Activated naive CD8-positive, alpha-beta T cell treated with anti-CD3 and anti-CD28 coated beads, Interleukin-2, amount 10 ng/mL, durations not matched to agents 7 days and 5 days (primary cell): ENCODE measurements at regions not wholly inside any gene's neighbourhood (a gene's known extent, or its start where the extent isn't known, plus 50 kb on each side); places are given as distances from the start of the nearest gene placed in this dataset.

ENCODE experiments used
- ATAC-seq: fragments of 150-1000 bp; cut with Tn5 transposase; one replicate; pipeline ENCODE4 v1.10.0; 2021; ENCODE audit warnings: low read depth, moderate library complexity
- POLR2A ChIA-PET: fragments of 350-600 bp; sonication (Branson Sonifier 250); formaldehyde crosslinking; loops from one replicate; lab custom pipeline; 2021; ENCODE audit warnings: antibody characterized with exemption; lab: Charles Lee
- DNase-seq: peaks from one replicate; pipeline ENCODE4 v3.0.0; 2021
- H3K27ac Mint-ChIP-seq: one replicate; pipeline ENCODE4 v1.8.0; 2022; ENCODE audit warnings: mild to moderate bottlenecking, mixed read lengths
- H3K27me3 Mint-ChIP-seq: one replicate; pipeline ENCODE4 v1.8.0; 2022; ENCODE audit warnings: mild to moderate bottlenecking, moderate library complexity, mixed read lengths
- H3K36me3 Mint-ChIP-seq: one replicate; pipeline ENCODE4 v1.8.0; 2021; ENCODE audit warnings: mild to moderate bottlenecking, mixed read lengths
- H3K4me1 Mint-ChIP-seq: one replicate; pipeline ENCODE4 v1.8.0; 2021; ENCODE audit warnings: mixed read lengths
- H3K4me3 Mint-ChIP-seq: one replicate; pipeline ENCODE4 v1.8.0; 2022; ENCODE audit warnings: mild to moderate bottlenecking, moderate library complexity, mixed read lengths
- H3K9me3 Mint-ChIP-seq: one replicate; pipeline ENCODE4 v1.8.0; 2021; ENCODE audit warnings: mixed read lengths

DNA sequence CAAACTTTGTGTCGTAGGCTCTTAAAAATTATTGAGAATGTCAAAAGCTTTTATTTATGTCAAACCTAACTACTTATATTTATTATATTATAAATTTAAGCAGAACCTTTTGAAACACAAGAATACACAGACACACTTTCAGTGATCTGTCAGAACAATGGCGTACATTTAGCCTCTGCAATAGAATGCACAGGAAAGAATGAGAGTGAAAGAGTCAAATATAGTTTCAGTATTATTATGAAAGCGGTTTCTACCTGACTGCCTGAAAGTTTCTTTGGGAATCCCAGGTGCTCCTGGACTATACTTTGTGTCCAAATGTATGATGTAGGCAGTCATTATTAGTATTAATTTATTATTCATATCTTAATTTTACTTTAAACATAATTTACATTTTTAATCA lies 872.0 kb upstream of the AGA start:
- H3K9me3 Mint-ChIP-seq = peaks cover 2% of the 10 kb centered on the region
- DNase-seq = no peak
- H3K27ac Mint-ChIP-seq = no peak overlapping the region
- H3K27me3 Mint-ChIP-seq = no peaks in the 10 kb centered on the region
- ATAC-seq = no peak
- H3K36me3 Mint-ChIP-seq = no peaks in the 10 kb centered on the region
- H3K4me3 Mint-ChIP-seq = no peak overlapping the region
- no peaks in the 10 kb centered on the region for H3K4me1 Mint-ChIP-seq
- POLR2A ChIA-PET = no interaction called here

DNA sequence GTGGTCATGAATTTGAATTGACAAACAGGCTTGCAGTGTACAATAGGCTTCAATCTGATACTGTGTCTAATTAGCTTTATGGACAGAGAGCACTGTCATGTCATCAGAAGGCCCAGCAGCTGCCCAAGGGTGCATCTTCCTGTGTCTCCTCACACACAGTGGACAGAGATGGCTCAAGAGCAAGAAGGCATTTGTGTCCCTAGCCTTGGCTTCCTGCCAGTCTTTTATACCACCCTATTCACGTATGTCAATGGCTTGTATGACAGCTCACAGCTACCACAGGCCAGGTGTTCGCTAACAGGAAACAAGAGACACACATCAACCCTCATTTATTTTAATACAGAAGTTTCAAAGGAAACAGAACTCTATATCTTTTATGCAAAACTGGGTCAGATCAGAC lies 874.0 kb upstream of the AGA start:
- POLR2A ChIA-PET = no interaction called here
- Mint-ChIP-seq H3K4me1 (no peaks in the 10 kb centered on the region), H3K4me3 (no peak overlapping the region), H3K36me3 (no peaks in the 10 kb centered on the region), H3K27me3 (no peaks in the 10 kb centered on the region), H3K9me3 (peaks cover 6% of the 10 kb centered on the region), H3K27ac (no peak overlapping the region)
- no peak for DNase-seq
- ATAC-seq = no peak

DNA sequence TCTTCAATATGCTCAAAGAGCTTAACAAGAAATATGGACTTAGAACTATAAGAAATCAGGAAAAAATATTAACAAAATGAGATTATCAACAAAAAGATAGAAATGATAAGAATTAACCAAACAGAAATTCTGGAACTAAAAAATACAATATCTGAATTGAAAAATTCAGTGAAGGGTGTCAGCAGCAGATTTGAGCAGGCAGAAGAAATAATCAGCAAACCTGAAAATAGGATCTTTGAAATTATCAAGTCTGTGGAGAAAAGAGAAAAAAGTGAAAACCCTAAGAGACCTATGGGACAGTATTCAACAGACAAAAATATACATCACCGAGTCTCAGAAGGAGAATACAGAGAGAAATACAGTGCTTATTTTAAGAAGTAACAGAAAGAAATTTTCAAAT lies 877.8 kb upstream of the AGA start:
- peaks cover 9% of the 10 kb centered on the region for H3K9me3 Mint-ChIP-seq
- H3K4me1 Mint-ChIP-seq = no peaks in the 10 kb centered on the region
- no peak for DNase-seq
- H3K27ac Mint-ChIP-seq = no peak overlapping the region
- H3K27me3 Mint-ChIP-seq = no peaks in the 10 kb centered on the region
- no peak overlapping the region for H3K4me3 Mint-ChIP-seq
- no peaks in the 10 kb centered on the region for H3K36me3 Mint-ChIP-seq
- ATAC-seq = no peak
- POLR2A ChIA-PET = no interaction called here

DNA sequence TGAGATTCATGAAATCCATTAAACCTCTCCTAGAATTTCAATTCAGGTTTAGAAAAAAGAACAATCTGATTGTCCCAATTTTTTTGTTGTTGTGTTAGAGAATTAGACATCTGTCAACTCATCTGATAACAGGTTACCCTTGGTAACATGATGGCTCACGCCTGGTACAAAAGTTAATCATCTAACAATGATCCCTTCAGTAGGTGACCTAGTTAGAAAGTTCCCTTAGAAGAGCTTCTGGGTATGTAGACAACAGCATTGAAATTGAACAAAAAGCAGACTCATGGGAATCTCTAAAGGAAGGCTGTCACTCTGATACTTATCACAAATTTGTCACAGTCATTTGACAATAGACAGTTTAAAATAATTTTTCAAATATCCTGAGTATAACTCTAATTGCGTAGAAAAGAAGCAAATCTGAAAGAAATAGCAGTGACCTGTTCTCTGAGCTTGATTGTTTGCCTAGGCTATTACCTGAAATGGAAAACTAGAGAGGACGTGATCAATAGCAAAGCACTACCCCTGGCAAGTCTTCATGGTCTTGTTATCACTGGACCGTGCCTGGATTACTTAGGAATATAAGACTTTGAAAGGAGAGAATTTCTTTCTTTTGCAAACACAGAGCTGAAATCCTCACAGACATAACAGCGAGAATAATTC lies 880.4 kb upstream of the AGA start:
- DNase-seq = no peak

DNA sequence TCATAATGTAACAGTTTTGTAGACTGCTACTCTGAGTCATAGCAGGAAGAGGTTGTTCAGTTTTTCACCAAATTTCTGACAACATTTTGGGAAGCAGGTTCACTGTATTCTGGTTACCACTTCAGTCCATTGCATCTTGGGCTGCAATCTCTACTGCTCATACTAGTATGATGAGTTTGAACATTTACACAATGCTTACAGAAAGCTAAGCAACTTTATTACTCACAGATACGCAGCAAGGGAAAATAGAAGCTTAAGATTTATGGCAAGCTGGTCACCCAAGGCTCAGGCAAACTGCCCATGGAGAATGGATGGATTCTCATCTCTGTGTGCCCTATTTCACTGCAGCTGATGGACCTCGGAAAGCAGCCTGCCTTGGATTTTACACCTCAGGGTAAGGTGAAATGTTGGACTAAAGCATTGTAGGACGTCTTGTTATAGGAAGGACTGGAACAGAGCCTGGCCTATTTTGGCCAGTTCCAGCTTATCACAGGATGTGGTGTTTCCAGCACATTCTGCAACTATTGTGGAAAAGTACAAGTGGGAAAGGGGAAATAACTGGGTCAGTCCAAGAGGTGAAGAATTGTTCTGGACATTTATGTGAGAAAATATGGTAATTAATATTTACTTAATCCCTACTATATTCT lies 887.1 kb upstream of the AGA start:
- H3K9me3 Mint-ChIP-seq = peaks cover 2% of the 10 kb centered on the region
- H3K27ac Mint-ChIP-seq = no peak overlapping the region
- no peak overlapping the region for H3K4me3 Mint-ChIP-seq
- DNase-seq (no peak), ATAC-seq (no peak)
- no peaks in the 10 kb centered on the region for H3K36me3 Mint-ChIP-seq
- POLR2A ChIA-PET = interaction anchor here (0.7 kb wide), 1 partner anchor 616 kb away, joined by 3 read pairs; no protein-coding TSS in a partner anchor
- no peaks in the 10 kb centered on the region for H3K4me1 Mint-ChIP-seq
- H3K27me3 Mint-ChIP-seq = no peaks in the 10 kb centered on the region

More for the DNA sequence above, 880.4 kb upstream of the AGA start:
- Mint-ChIP-seq H3K27ac (no peak overlapping the region), H3K4me3 (no peak overlapping the region), H3K4me1 (no peaks in the 10 kb centered on the region), H3K36me3 (no peaks in the 10 kb centered on the region), H3K9me3 (peaks cover 7% of the 10 kb centered on the region), H3K27me3 (no peaks in the 10 kb centered on the region)
- POLR2A ChIA-PET = no interaction called here
- no peak for ATAC-seq

DNA sequence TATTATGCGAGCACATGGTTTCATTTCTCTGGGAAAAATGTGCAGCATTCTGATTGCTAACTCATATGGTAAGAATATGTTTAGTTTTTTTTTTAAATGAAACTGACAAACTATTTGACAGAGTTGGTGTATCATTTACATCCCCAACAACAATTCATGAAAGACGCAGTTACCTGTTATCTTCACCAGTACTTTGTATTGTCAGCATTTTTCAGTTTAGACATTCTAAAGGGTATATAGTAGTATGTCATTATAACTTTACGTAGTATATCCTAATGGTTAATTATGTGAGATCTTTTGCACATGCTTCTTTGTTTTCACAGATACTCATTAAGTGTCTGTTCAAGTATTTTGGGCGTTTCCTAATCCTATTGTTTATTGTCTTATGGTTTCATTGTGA lies 891.1 kb upstream of the AGA start:
- Mint-ChIP-seq H3K4me3 (no peak overlapping the region), H3K27me3 (no peaks in the 10 kb centered on the region), H3K27ac (no peak overlapping the region), H3K9me3 (no peaks in the 10 kb centered on the region), H3K36me3 (no peaks in the 10 kb centered on the region), H3K4me1 (no peaks in the 10 kb centered on the region)
- ATAC-seq (no peak), DNase-seq (no peak)
- POLR2A ChIA-PET = no interaction called here

DNA sequence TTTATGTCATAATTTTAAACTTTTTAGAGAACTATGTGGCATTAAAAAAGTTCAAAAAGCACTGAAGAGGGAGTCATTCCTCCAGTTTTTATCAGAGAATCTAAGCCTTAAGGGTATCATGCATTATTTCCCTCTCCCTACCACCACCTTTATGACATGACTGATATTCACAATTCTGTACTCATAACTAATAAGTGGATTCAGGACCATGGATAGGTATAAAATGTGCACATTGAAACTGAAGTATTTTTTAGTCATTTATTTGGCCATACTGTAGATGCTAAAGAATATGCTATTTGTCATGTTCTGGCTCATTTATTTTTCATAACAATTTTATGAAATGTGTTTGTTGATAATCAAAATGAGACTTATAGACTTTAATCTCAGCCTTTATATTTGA lies 897.5 kb upstream of the AGA start:
- Mint-ChIP-seq H3K27ac (no peak overlapping the region), H3K27me3 (no peaks in the 10 kb centered on the region), H3K9me3 (no peaks in the 10 kb centered on the region), H3K36me3 (no peaks in the 10 kb centered on the region), H3K4me1 (no peaks in the 10 kb centered on the region), H3K4me3 (no peak overlapping the region)
- ATAC-seq = no peak
- DNase-seq = no peak
- POLR2A ChIA-PET = no interaction called here

DNA sequence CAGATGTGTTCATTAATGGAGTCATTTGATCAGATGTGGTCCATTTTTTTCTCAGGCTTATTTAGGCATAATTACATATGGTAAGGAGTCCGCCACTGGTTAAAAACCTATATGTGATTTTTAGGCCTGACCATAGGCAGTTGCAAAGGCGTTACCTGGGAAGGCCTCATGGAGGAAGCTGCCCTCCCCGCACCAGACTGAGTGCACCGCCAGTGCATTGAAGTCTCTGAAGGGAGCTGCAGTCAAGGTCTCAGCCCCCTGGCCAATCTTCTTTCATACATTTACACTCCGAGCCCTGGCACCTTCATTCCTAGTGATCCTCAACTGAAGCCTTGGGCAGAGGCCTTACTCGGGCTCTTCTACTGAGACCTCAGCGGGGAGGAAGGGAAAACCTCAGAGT lies 898.2 kb upstream of the AGA start:
- no peak for ATAC-seq
- no peak overlapping the region for H3K27ac Mint-ChIP-seq
- no peaks in the 10 kb centered on the region for H3K9me3 Mint-ChIP-seq
- H3K4me1 Mint-ChIP-seq = no peaks in the 10 kb centered on the region
- H3K36me3 Mint-ChIP-seq = no peaks in the 10 kb centered on the region
- H3K4me3 Mint-ChIP-seq = no peak overlapping the region
- no peak for DNase-seq
- no peaks in the 10 kb centered on the region for H3K27me3 Mint-ChIP-seq
- POLR2A ChIA-PET = no interaction called here

DNA sequence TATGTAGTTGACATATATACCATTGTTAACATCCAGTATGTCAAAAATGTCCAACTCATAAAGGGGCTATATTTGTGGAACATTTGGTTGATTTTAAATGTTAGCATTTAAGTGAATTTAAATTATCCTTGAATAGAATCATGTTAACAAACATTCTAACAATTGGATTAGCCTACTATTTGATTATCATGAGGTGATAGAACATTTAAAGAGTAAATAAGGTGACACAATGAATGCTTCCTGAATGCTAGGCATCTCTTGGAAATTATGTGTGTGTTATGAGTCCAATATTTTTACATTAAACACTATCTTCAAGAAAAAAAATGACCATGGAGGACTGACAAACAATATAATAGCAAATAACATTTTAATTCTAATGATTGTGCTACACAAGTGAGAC lies 901.9 kb upstream of the AGA start:
- H3K4me1 Mint-ChIP-seq = no peaks in the 10 kb centered on the region
- no peak overlapping the region for H3K4me3 Mint-ChIP-seq
- H3K36me3 Mint-ChIP-seq = no peaks in the 10 kb centered on the region
- no peaks in the 10 kb centered on the region for H3K9me3 Mint-ChIP-seq
- DNase-seq (no peak), ATAC-seq (no peak)
- H3K27me3 Mint-ChIP-seq = no peaks in the 10 kb centered on the region
- H3K27ac Mint-ChIP-seq = no peak overlapping the region
- POLR2A ChIA-PET = no interaction called here

DNA sequence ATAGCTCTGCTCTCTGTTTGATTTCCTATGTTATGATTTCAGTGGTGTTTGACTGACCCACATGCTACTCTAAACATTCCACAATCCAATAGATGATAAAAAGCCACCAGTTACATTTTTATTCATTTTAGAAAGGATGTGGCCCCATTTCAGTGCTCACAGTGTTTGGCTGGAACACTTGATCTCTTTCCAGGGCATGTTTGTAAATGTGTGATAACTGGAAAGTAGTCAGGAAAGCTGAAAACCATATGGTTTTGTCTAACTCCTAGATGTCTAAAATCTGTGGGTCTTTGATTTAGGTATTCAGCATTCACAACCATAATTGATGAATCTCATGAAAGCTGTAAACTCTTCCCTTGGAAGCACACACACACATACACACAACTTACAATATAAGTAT lies 904.9 kb upstream of the AGA start:
- Mint-ChIP-seq H3K9me3 (no peaks in the 10 kb centered on the region), H3K36me3 (no peaks in the 10 kb centered on the region), H3K4me3 (no peak overlapping the region), H3K27me3 (no peaks in the 10 kb centered on the region), H3K27ac (no peak overlapping the region), H3K4me1 (no peaks in the 10 kb centered on the region)
- no peak for ATAC-seq
- no peak for DNase-seq
- POLR2A ChIA-PET = no interaction called here

DNA sequence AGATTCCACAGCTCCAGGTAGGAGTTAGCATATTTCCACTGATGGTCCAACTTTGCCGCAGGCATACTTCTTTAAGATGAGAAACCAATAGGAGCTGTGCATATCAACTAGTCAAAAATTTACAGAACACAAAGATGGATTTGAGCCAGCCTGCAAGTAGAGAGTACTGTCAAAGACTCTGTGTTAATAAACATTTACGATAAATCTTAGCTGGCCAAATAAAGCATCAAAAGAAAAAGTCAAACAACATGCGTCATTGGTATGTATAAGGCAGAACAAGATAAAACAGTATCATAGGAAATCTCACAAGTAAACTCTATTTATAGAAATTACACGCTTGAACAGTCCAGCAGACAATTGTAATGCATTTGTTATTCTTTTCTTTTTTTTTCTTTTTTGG lies 907.4 kb upstream of the AGA start:
- ATAC-seq = no peak
- POLR2A ChIA-PET = no interaction called here
- H3K4me1 Mint-ChIP-seq = no peaks in the 10 kb centered on the region

DNA sequence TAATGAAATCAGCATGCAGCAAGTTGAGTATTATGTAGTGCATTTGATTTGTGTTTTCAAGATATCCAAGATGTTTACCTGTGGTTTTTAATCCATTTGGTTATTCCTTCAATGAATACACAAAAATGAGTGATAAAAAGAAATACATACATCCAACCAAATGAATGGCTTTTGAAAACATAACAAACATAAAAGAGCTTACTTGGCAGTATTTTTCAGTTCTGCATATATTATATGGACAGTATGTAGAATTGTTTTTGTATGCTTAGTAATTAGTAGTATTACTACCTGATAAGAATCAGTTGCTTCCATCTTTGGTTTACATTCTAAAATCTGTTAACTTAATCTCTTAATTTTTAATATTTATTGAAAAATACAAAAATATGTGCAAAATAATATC lies 908.9 kb upstream of the AGA start:
- H3K27me3 Mint-ChIP-seq = no peaks in the 10 kb centered on the region
- ATAC-seq (no peak), DNase-seq (no peak)
- POLR2A ChIA-PET = no interaction called here
- no peak overlapping the region for H3K27ac Mint-ChIP-seq
- no peaks in the 10 kb centered on the region for H3K9me3 Mint-ChIP-seq
- no peak overlapping the region for H3K4me3 Mint-ChIP-seq
- H3K4me1 Mint-ChIP-seq = no peaks in the 10 kb centered on the region
- no peaks in the 10 kb centered on the region for H3K36me3 Mint-ChIP-seq

More for the DNA sequence above, 907.4 kb upstream of the AGA start:
- H3K27ac Mint-ChIP-seq = no peak overlapping the region
- no peaks in the 10 kb centered on the region for H3K9me3 Mint-ChIP-seq
- no peaks in the 10 kb centered on the region for H3K36me3 Mint-ChIP-seq
- H3K27me3 Mint-ChIP-seq = no peaks in the 10 kb centered on the region
- DNase-seq = no peak
- H3K4me3 Mint-ChIP-seq = no peak overlapping the region

DNA sequence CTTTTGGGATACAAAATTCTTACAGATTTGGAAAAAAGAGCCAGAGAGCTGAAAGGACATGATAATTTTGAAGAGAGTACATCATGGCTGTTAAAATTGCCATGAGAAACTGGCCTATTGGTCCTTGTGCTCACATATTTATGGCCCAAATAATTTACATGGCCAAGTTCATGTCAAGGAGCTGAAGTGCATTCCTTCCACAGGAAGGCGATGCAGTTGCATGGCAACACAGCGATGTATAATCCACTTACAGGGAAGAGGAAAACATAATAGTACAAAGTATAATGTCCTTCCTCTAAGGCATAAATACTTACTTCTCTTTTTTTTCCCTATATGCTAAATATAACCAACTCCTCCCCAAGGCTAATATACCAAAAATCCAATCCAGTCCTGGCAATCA lies 914.5 kb upstream of the AGA start:
- no peaks in the 10 kb centered on the region for H3K9me3 Mint-ChIP-seq
- no peak for ATAC-seq
- no peaks in the 10 kb centered on the region for H3K36me3 Mint-ChIP-seq
- no peaks in the 10 kb centered on the region for H3K27me3 Mint-ChIP-seq
- no peak overlapping the region for H3K4me3 Mint-ChIP-seq
- DNase-seq = no peak
- POLR2A ChIA-PET = no interaction called here
- H3K27ac Mint-ChIP-seq = no peak overlapping the region
- no peaks in the 10 kb centered on the region for H3K4me1 Mint-ChIP-seq

DNA sequence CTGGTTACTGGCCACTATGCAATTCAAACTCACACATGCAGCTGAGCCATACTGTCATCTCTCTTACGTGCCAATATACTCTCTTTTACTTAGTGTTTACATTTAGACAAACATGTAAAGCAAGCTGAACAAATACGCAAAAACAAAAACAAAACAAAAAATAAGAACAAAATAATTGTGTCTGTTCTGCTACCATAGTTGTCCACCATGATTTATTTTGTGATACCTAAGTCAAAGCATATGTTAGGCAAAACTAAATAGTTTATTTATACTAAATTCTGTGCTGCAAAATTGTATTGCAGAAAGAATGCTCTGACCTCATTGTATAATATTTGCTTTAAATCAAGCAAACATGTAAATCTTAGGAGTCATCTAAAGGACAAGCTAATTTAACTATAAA lies 943.2 kb upstream of the AGA start:
- Mint-ChIP-seq H3K27me3 (no peaks in the 10 kb centered on the region), H3K9me3 (no peaks in the 10 kb centered on the region), H3K4me1 (no peaks in the 10 kb centered on the region), H3K36me3 (no peaks in the 10 kb centered on the region), H3K27ac (no peak overlapping the region), H3K4me3 (no peak overlapping the region)
- no peak for ATAC-seq
- no peak for DNase-seq
- POLR2A ChIA-PET = no interaction called here
